ENCODE measurements at regions not wholly inside any gene's neighbourhood (a gene's known extent, or its start where the extent isn't known, plus 50 kb on each side); places are given as distances from the start of the nearest gene placed in this dataset.

- TF ChIP-seq EP300 (IDR thresholded peaks at IDR 0.05) (no peak), CTCF (IDR thresholded peaks at IDR 0.05) (no peak)
Measured at GRCh38 chr3:163159306-163159705, 1662.7 kb downstream of the OTOL1 start.
